H9 (cell line): ENCODE measurements at regions not wholly inside any gene's neighbourhood (a gene's known extent, or its start where the extent isn't known, plus 50 kb on each side); places are given as distances from the start of the nearest gene placed in this dataset.

Experiments used
- DNase-seq: peaks from one replicate; pipeline ENCODE4 v3.0.0-alpha.2; 2017
- H2AFZ ChIP-seq: one replicate; pipeline ENCODE4 v1.6.1; 2013; ENCODE audit warnings: mild to moderate bottlenecking, low read length, control low read depth, moderate library complexity
- H2AK5ac ChIP-seq: 2 replicates; pipeline ENCODE4 v1.6.1; 2013; ENCODE audit warnings: low read length, control low read depth, mixed read lengths; ENCODE audit not compliant: insufficient read length
- H2BK120ac ChIP-seq: one replicate; pipeline ENCODE4 v1.6.1; 2013; ENCODE audit warnings: low read depth, mild to moderate bottlenecking, low read length, control low read depth, inconsistent platforms; ENCODE audit not compliant: poor library complexity, severe bottlenecking
- H2BK12ac ChIP-seq: 2 replicates; pipeline ENCODE4 v1.6.1; 2013; ENCODE audit warnings: low read length, control low read depth, mixed read lengths, low read depth; ENCODE audit not compliant: insufficient read length
- H2BK15ac ChIP-seq: 2 replicates; pipeline ENCODE4 v1.6.1; 2013; ENCODE audit warnings: low read depth, low read length, control low read depth
- H2BK20ac ChIP-seq: one replicate; pipeline ENCODE4 v1.6.1; 2013; ENCODE audit warnings: low read depth, mild to moderate bottlenecking, low read length, control low read depth, inconsistent platforms; ENCODE audit not compliant: poor library complexity, severe bottlenecking
- H2BK5ac ChIP-seq: 2 replicates; pipeline ENCODE4 v1.6.1; 2013; ENCODE audit warnings: low read length, control low read depth, mixed read lengths; ENCODE audit not compliant: insufficient read length
- H3K14ac ChIP-seq: 2 replicates; pipeline ENCODE4 v1.6.1; 2013; ENCODE audit warnings: low read length, control low read depth; ENCODE audit not compliant: insufficient read depth
- H3K18ac ChIP-seq: 2 replicates; pipeline ENCODE4 v1.6.1; 2013; ENCODE audit warnings: low read depth, mild to moderate bottlenecking, mixed read lengths, low read length, control low read depth; ENCODE audit not compliant: insufficient read length
- H3K23ac ChIP-seq: 2 replicates; pipeline ENCODE4 v1.6.1; 2013; ENCODE audit warnings: low read length, control low read depth, mixed read lengths, low read depth; ENCODE audit not compliant: insufficient read length
- H3K23me2 ChIP-seq: 2 replicates; pipeline ENCODE4 v1.6.1; 2013; ENCODE audit warnings: low read depth, mild to moderate bottlenecking, mixed read lengths, low read length, control low read depth; ENCODE audit not compliant: insufficient read length, poor library complexity, severe bottlenecking
- H3K27ac ChIP-seq: 2 replicates; pipeline ENCODE4 v1.5.1; 2013; ENCODE audit warnings: low read length, control low read depth, mixed read lengths, low read depth; ENCODE audit not compliant: insufficient read length
- H3K27me3 ChIP-seq: 2 replicates; pipeline ENCODE4 v1.6.1; 2013; ENCODE audit warnings: low read length, control low read depth, inconsistent platforms; ENCODE audit not compliant: insufficient read depth
- H3K4ac ChIP-seq: 2 replicates; pipeline ENCODE4 v1.6.1; 2013; ENCODE audit warnings: low read depth, mild to moderate bottlenecking, control low read depth, inconsistent platforms, low read length, moderate library complexity
- H3K4me1 ChIP-seq: 2 replicates; pipeline ENCODE4 v1.6.1; 2013; ENCODE audit warnings: low read length, control low read depth, inconsistent platforms; ENCODE audit not compliant: insufficient read depth
- H3K4me2 ChIP-seq: 2 replicates; pipeline ENCODE4 v1.6.1; 2013; ENCODE audit warnings: low read length, control low read depth, mixed read lengths; ENCODE audit not compliant: insufficient read length, insufficient read depth
- H3K56ac ChIP-seq: 2 replicates; pipeline ENCODE4 v1.6.1; 2013; ENCODE audit warnings: low read depth, mild to moderate bottlenecking, mixed read lengths, low read length, control low read depth; ENCODE audit not compliant: insufficient read length
- H3K79me1 ChIP-seq: 2 replicates; pipeline ENCODE4 v1.6.1; 2013; ENCODE audit warnings: low read depth, mild to moderate bottlenecking, moderate library complexity, low read length, control low read depth, inconsistent platforms; ENCODE audit not compliant: insufficient read depth, poor library complexity, severe bottlenecking
- H3K79me2 ChIP-seq: 2 replicates; pipeline ENCODE4 v1.6.1; 2013; ENCODE audit warnings: low read length, control low read depth, inconsistent platforms; ENCODE audit not compliant: insufficient read depth
- H3K9ac ChIP-seq: 2 replicates; pipeline ENCODE4 v1.6.1; 2013; ENCODE audit warnings: low read length, control low read depth, mixed read lengths; ENCODE audit not compliant: insufficient read length; ENCODE audit errors: extremely low read depth
- H3K9me3 ChIP-seq: one replicate; pipeline ENCODE4 v1.6.1; 2013; ENCODE audit warnings: low read depth, low read length, inconsistent platforms; ENCODE audit not compliant: control insufficient read depth
- H3T11ph ChIP-seq: one replicate; pipeline ENCODE4 v1.6.1; 2013; ENCODE audit warnings: mild to moderate bottlenecking, low read length, control low read depth, inconsistent platforms
- H4K20me1 ChIP-seq: one replicate; pipeline ENCODE4 v1.6.1; 2013; ENCODE audit not compliant: control insufficient read depth, insufficient read length, insufficient read depth
- H4K5ac ChIP-seq: 2 replicates; pipeline ENCODE4 v1.6.1; 2013; ENCODE audit warnings: low read depth, mild to moderate bottlenecking, mixed read lengths, low read length, control low read depth; ENCODE audit not compliant: insufficient read length
- H4K8ac ChIP-seq: replicated peaks from 2 replicates; pipeline ENCODE4 v1.6.1; 2013; ENCODE audit warnings: low read length, control low read depth, mixed read lengths, low read depth; ENCODE audit not compliant: insufficient read length
- H4K91ac ChIP-seq: 2 replicates; pipeline ENCODE4 v1.6.1; 2013; ENCODE audit warnings: low read depth, mild to moderate bottlenecking, moderate library complexity, mixed read lengths, low read length, control low read depth; ENCODE audit not compliant: insufficient read length
- H3K27ac Mint-ChIP-seq, 3 experiments: 2 replicates in 2 of 3; 3 replicates in 1 of 3; pipeline ENCODE4 v1.8.0; 2020 to 2021; ENCODE audit warnings: mixed read lengths in 3 of 3, mild to moderate bottlenecking in 1 of 3, moderate library complexity in 1 of 3
- H3K27me3 Mint-ChIP-seq: 2 replicates; pipeline ENCODE4 v1.8.0; 2021; ENCODE audit warnings: low read depth, mild to moderate bottlenecking, moderate library complexity, mixed read lengths
- H3K36me3 Mint-ChIP-seq, 3 experiments: 2 replicates in 2 of 3; 3 replicates in 1 of 3; pipeline ENCODE4 v1.8.0; 2020 to 2021; ENCODE audit warnings: low read depth in 3 of 3, mixed read lengths in 3 of 3; ENCODE audit not compliant: insufficient read depth in 1 of 3
- H3K4me1 Mint-ChIP-seq, 2 experiments: 2 replicates each; pipeline ENCODE4 v1.8.0; 2020; ENCODE audit warnings: mixed read lengths in 2 of 2
- H3K4me3 Mint-ChIP-seq, 2 experiments: 2 replicates in 1 of 2; 3 replicates in 1 of 2; pipeline ENCODE4 v1.8.0; 2020 to 2021; ENCODE audit warnings: mild to moderate bottlenecking in 2 of 2, mixed read lengths in 2 of 2, moderate library complexity in 1 of 2
- H3K9me3 Mint-ChIP-seq, 2 experiments: 2 replicates in 1 of 2; 3 replicates in 1 of 2; pipeline ENCODE4 v1.8.0; 2020; ENCODE audit warnings: mild to moderate bottlenecking in 2 of 2, mixed read lengths in 2 of 2, moderate library complexity in 1 of 2
- WGBS: extraction: QIAGEN DNeasy Blood & Tissue Kit; methylation state at CpG from one replicate; pipeline ENCODE4 v1.1.7; 2013; ENCODE audit warnings: missing lambda C conversion rate, low lambda C conversion rate, mixed read lengths; ENCODE audit not compliant: insufficient read length; ENCODE audit errors: extremely low coverage; 5-methylcytosine and 5-hydroxymethylcytosine counted together
- TF ChIP-seq, protein P1 (sequence below): fragments of 200-600 bp; sonication (generic); conservative IDR thresholded peaks from 3 replicates; pipeline ENCODE4 v1.8.0; 2021; ENCODE audit warnings: antibody characterized with exemption, mild to moderate bottlenecking

DNA sequence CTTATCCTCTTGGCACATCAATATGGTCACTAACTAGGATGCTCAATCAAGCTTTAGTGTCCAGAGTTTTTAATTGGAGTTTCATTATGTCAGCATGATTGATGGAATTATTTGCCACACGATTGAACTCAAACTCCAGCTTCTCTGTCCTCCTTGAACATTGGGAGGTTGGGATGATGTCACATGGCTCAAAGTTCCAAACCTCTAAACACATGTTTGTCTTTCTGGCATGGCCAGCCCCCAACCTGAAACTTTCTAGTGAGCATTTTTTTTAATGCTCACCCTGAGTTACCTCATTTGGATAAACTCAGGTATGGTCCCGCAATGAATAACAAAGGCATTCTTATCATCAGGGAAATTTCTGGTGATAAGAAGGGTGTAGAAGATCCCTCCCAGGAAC lies 86.0 kb downstream of the RHOU start:
- no peak overlapping the region for H2AK5ac ChIP-seq
- H3K27ac ChIP-seq, result no peak overlapping the region
- H2BK5ac ChIP-seq, result no peak overlapping the region
- TF ChIP-seq, protein P1, sequence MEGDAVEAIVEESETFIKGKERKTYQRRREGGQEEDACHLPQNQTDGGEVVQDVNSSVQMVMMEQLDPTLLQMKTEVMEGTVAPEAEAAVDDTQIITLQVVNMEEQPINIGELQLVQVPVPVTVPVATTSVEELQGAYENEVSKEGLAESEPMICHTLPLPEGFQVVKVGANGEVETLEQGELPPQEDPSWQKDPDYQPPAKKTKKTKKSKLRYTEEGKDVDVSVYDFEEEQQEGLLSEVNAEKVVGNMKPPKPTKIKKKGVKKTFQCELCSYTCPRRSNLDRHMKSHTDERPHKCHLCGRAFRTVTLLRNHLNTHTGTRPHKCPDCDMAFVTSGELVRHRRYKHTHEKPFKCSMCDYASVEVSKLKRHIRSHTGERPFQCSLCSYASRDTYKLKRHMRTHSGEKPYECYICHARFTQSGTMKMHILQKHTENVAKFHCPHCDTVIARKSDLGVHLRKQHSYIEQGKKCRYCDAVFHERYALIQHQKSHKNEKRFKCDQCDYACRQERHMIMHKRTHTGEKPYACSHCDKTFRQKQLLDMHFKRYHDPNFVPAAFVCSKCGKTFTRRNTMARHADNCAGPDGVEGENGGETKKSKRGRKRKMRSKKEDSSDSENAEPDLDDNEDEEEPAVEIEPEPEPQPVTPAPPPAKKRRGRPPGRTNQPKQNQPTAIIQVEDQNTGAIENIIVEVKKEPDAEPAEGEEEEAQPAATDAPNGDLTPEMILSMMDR, result no peak
- no peak overlapping the region for H3K18ac ChIP-seq
- no peak overlapping the region for H2AFZ ChIP-seq
- no CpG with 5 or more reads among the region's 2 CpGs for WGBS
- no peak overlapping the region for H4K8ac ChIP-seq
- H3K56ac ChIP-seq, result no peak overlapping the region
- H3K79me2 ChIP-seq, result no peaks in the 10 kb centered on the region
- no peaks in the 10 kb centered on the region for H3K9me3 ChIP-seq
- H3K23me2 ChIP-seq, result no peaks in the 10 kb centered on the region
- H3K27me3 Mint-ChIP-seq, result no peaks in the 10 kb centered on the region; the same call in 1 of the 2 replicates
- H4K20me1 ChIP-seq, result no peaks in the 10 kb centered on the region
- no peak for DNase-seq
- peaks cover 3% of the 10 kb centered on the region; the same call in 1 of the 2 replicates for H3K4me1 ChIP-seq
- no peak overlapping the region for H2BK15ac ChIP-seq
- H3T11ph ChIP-seq, result no peak overlapping the region
- no peak overlapping the region for H3K4ac ChIP-seq
- H3K9me3 Mint-ChIP-seq, result no peaks in the 10 kb centered on the region
- no peaks in the 10 kb centered on the region for H3K36me3 Mint-ChIP-seq
- H3K14ac ChIP-seq, result no peak overlapping the region
- no peak overlapping the region for H2BK120ac ChIP-seq
- no peak overlapping the region for H4K5ac ChIP-seq
- no peak overlapping the region for H3K9ac ChIP-seq
- H2BK20ac ChIP-seq, result no peak overlapping the region
- H2BK12ac ChIP-seq, result no peak overlapping the region
- no peak overlapping the region for H3K4me3 Mint-ChIP-seq
- H3K23ac ChIP-seq, result no peak overlapping the region
- no peaks in the 10 kb centered on the region for H3K27me3 ChIP-seq
- H3K4me2 ChIP-seq, result no peak overlapping the region
- H4K91ac ChIP-seq, result no peak overlapping the region
- peaks cover 4 to 6% of the 10 kb centered on the region in 2 experiments for H3K4me1 Mint-ChIP-seq
- no peak overlapping the region for H3K27ac Mint-ChIP-seq
- no peaks in the 10 kb centered on the region for H3K79me1 ChIP-seq
